MM.1S (cell line): ENCODE measurements at regions not wholly inside any gene's neighbourhood (a gene's known extent, or its start where the extent isn't known, plus 50 kb on each side); places are given as distances from the start of the nearest gene placed in this dataset.

Experiments
- EZH2 ChIP-seq: fragments of 300-600 bp; sonication (generic); optimal IDR thresholded peaks from 2 replicates; pipeline ENCODE3; 2017; ENCODE audit warnings: low read depth, mild to moderate bottlenecking, antibody characterized with exemption, low read length, mixed read lengths
- EZH2phosphoT487 ChIP-seq: fragments of 300-600 bp; sonication (generic); IDR thresholded peaks from 2 replicates; pipeline ENCODE4 v1.6.1; 2018; ENCODE audit warnings: antibody characterized with exemption, low read length
- TF ChIP-seq, protein P1 (sequence below): fragments of 300-600 bp; sonication (generic); IDR thresholded peaks from 2 replicates; pipeline ENCODE4 v1.5.1; 2016; ENCODE audit warnings: antibody characterized with exemption, low read length, mixed read lengths

DNA sequence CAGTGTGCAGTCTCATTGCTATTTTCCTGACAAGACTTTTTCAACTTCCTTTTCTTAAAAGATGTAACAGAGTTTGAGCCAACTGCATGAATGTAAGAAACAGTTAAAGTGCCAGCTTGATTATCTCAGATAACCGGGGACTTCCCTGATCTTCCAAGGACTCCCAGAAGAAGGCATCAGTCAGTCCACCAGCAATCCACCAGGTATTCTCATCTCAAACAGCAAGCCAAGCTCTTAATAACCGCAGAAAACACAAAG is 350.1 kb downstream of the LIG4 start:
- TF ChIP-seq, protein P1, sequence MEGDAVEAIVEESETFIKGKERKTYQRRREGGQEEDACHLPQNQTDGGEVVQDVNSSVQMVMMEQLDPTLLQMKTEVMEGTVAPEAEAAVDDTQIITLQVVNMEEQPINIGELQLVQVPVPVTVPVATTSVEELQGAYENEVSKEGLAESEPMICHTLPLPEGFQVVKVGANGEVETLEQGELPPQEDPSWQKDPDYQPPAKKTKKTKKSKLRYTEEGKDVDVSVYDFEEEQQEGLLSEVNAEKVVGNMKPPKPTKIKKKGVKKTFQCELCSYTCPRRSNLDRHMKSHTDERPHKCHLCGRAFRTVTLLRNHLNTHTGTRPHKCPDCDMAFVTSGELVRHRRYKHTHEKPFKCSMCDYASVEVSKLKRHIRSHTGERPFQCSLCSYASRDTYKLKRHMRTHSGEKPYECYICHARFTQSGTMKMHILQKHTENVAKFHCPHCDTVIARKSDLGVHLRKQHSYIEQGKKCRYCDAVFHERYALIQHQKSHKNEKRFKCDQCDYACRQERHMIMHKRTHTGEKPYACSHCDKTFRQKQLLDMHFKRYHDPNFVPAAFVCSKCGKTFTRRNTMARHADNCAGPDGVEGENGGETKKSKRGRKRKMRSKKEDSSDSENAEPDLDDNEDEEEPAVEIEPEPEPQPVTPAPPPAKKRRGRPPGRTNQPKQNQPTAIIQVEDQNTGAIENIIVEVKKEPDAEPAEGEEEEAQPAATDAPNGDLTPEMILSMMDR, result no peak
- TF ChIP-seq EZH2, result no peak
- no peak for TF ChIP-seq EZH2phosphoT487
